GM06990 (cell line): ENCODE measurements at regions not wholly inside any gene's neighbourhood (a gene's known extent, or its start where the extent isn't known, plus 50 kb on each side); places are given as distances from the start of the nearest gene placed in this dataset.

Source experiments
- DNase-seq: peaks from one replicate; pipeline ENCODE4 v3.0.0-alpha.2; 2011; ENCODE audit not compliant: insufficient read length; ENCODE audit errors: extremely low read depth
- H3K27me3 ChIP-seq: replicated peaks from 2 replicates; pipeline ENCODE4 v1.6.0; 2011; ENCODE audit warnings: low read length; ENCODE audit not compliant: control insufficient read depth, insufficient read depth
- H3K36me3 ChIP-seq: 2 replicates; pipeline ENCODE4 v1.5.1; 2011; ENCODE audit warnings: low read length; ENCODE audit not compliant: control insufficient read depth, insufficient read depth
- H3K4me3 ChIP-seq: replicated peaks from 2 replicates; pipeline ENCODE4 v1.5.1; 2011; ENCODE audit warnings: low read depth, mild to moderate bottlenecking, control low read depth, low read length
- TF ChIP-seq, protein P1 (sequence below): IDR thresholded peaks from 2 replicates; pipeline ENCODE4 v1.5.1; 2011; ENCODE audit warnings: low read length, control low read depth, mild to moderate bottlenecking, inconsistent platforms; ENCODE audit not compliant: insufficient read depth, poor library complexity, severe bottlenecking

DNA sequence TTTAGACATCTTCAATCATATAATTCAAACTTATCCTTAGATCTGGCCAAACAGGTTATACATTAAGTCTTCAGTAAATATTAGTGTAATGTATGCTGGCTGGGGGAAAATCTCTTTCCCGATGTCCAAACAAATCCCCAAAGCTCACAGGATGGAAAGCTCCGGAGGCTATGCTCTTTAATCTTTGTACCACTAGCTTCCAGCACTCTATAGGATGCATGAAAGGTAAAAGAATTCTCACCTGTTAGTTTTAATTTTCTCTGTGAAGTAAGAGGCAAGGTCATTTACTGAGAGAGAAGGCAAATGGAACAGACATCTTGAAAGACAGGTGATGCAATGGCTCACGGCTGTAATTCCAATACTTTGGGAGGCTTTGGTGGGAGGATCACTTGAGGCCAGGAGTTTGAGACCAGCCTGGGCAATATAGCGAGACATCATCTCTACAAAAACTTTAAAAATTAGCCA is 99.8 kb upstream of the KIF5B start:
- H3K27me3 ChIP-seq = no peaks in the 10 kb centered on the region
- no peak overlapping the region for H3K4me3 ChIP-seq
- TF ChIP-seq, protein P1, sequence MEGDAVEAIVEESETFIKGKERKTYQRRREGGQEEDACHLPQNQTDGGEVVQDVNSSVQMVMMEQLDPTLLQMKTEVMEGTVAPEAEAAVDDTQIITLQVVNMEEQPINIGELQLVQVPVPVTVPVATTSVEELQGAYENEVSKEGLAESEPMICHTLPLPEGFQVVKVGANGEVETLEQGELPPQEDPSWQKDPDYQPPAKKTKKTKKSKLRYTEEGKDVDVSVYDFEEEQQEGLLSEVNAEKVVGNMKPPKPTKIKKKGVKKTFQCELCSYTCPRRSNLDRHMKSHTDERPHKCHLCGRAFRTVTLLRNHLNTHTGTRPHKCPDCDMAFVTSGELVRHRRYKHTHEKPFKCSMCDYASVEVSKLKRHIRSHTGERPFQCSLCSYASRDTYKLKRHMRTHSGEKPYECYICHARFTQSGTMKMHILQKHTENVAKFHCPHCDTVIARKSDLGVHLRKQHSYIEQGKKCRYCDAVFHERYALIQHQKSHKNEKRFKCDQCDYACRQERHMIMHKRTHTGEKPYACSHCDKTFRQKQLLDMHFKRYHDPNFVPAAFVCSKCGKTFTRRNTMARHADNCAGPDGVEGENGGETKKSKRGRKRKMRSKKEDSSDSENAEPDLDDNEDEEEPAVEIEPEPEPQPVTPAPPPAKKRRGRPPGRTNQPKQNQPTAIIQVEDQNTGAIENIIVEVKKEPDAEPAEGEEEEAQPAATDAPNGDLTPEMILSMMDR = no peak
- DNase-seq = no peak
- no peaks in the 10 kb centered on the region for H3K36me3 ChIP-seq

DNA sequence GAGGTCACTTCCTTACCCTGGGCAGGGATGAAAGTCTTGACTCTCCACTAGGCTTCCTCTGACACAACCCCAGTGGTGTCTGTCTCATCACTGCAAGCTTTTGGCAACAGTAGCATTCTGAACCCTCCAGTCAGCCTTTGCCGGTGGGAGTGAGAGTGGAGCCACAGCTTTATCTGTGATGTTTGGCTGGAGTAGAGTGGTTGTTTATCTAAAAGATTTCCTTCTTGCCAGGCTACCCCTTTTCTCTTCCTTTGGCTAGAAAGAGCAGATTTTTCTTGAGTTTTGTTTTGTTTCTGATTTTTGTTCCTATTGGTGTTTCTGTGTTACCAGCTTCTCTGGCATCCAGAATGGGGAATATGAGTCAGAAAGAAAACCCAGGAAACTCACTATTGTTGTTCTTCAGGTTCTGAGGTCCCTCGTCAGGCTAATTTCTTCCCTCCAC is 98.9 kb upstream of the KIF5B start:
- no peak for DNase-seq
- no peak overlapping the region for H3K4me3 ChIP-seq
- no peaks in the 10 kb centered on the region for H3K36me3 ChIP-seq
- TF ChIP-seq, protein P1 = no peak
- no peaks in the 10 kb centered on the region for H3K27me3 ChIP-seq

DNA sequence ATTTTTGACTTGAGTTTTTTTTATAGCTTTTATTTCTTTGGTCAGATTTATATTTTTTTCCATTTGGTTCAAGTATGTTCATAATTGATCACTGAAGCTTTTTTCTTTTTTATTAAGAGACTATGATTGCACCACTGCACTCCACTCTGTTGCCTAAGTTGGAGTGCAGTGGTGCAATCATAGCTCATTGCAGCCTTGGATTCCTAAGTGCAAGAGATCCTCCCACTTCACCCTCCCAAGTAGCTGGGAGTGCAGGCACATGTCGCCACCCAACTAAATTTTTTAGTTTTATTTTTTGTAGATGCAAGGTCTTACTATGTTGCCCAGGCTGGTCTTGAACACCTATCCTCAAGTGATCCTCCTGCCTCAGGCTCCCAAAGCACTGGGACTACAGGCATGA is 97.7 kb upstream of the KIF5B start:
- TF ChIP-seq, protein P1 = no peak
- no peaks in the 10 kb centered on the region for H3K36me3 ChIP-seq
- DNase-seq = no peak
- H3K4me3 ChIP-seq = no peak overlapping the region
- no peaks in the 10 kb centered on the region for H3K27me3 ChIP-seq

DNA sequence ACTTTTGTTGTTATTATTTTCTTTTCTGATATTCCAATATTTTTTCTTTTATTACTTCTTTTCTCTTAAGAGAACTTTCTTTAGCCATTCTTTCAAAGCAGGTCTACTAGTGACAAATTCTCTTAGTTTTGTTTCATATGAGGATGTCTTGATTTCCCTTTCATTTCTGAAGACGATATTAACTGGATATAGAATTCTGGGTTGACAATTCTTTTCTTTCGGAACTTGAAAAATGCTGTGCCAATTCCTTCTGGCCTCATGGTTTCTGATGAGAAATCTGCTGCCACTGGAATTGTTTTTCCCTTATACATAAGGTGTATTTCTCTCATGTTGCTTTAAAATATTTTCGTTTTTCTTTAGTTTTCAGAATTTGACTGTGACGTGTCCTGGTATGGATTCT is 97.0 kb upstream of the KIF5B start:
- Histone ChIP-seq H3K36me3 (no peaks in the 10 kb centered on the region), H3K27me3 (no peaks in the 10 kb centered on the region), H3K4me3 (no peak overlapping the region)
- no peak for DNase-seq
- TF ChIP-seq, protein P1 = no peak

DNA sequence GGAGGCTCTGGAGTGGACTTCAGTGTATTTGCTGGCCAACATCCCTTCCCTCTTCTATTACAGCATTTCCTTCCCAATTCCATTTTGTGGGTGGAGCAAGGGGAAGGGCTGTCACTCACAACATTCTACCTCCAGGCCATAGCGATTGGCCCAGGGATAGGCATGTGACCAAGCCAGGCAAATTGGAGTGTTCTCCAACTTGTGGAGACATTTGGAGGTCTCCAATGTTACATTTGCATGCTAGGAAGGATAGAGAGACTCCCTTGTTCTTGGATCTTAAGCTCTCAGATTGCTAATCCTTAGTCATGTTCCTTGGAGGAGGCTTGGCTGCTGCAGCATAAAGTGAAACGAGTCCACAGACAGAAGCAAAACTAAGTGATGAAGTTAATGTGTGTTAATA is 95.6 kb upstream of the KIF5B start:
- Histone ChIP-seq H3K4me3 (no peak overlapping the region), H3K36me3 (no peaks in the 10 kb centered on the region), H3K27me3 (no peaks in the 10 kb centered on the region)
- TF ChIP-seq, protein P1 = no peak
- no peak for DNase-seq

DNA sequence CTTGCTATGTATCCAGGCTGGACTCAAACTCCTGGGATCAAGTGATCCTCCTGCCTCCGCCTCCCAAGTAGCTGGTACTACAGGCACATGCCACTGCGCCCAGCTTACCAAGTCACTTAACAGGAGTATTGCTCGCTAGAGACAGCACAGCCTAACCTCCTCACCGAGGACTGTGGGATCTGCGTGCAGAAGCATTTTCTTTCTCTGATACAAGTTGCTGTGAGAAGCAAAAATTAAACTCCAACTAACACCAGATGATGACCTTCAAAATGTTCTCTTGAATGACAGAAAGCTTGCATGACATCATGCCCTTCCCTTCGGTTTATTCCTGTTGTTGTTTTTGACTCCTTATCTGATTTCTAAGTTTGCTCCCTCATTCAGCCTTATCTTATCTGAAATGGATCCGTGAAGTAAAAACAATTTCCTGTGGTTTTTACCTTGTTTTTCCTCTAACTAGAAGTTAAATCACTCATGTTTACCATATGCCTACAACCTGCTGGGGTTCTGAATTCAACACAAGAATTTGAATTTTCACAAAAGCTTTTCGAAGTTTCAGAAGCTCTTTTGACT is 94.4 kb upstream of the KIF5B start:
- Histone ChIP-seq H3K36me3 (no peaks in the 10 kb centered on the region), H3K4me3 (no peak overlapping the region), H3K27me3 (no peaks in the 10 kb centered on the region)
- DNase-seq = no peak
- TF ChIP-seq, protein P1 = no peak
